Hepatocyte (in vitro differentiated cells): ENCODE measurements at regions not wholly inside any gene's neighbourhood (a gene's known extent, or its start where the extent isn't known, plus 50 kb on each side); places are given as distances from the start of the nearest gene placed in this dataset.

Experiments used
- DNase-seq: peaks from one replicate; pipeline ENCODE4 v3.0.0-alpha.2; 2016; ENCODE audit warnings: low spot score
- H2AFZ ChIP-seq: fragments of 200-600 bp; sonication (generic); 2 replicates; pipeline ENCODE4 v1.6.0; 2016; ENCODE audit warnings: antibody characterized with exemption, mild to moderate bottlenecking
- H3K27ac ChIP-seq: fragments of 200-600 bp; sonication (generic); 2 replicates; pipeline ENCODE4 v1.5.1; 2016; ENCODE audit warnings: mild to moderate bottlenecking
- H3K27me3 ChIP-seq: fragments of 200-600 bp; sonication (generic); 2 replicates; pipeline ENCODE4 v1.6.1; 2016
- H3K36me3 ChIP-seq: fragments of 200-600 bp; sonication (generic); replicated peaks from 2 replicates; pipeline ENCODE4 v1.5.1; 2016; ENCODE audit warnings: low read depth; ENCODE audit not compliant: insufficient read depth
- H3K4me1 ChIP-seq: fragments of 200-600 bp; sonication (generic); 2 replicates; pipeline ENCODE4 v1.5.1; 2016; ENCODE audit warnings: mild to moderate bottlenecking, moderate library complexity; ENCODE audit not compliant: insufficient read depth
- H3K4me2 ChIP-seq: fragments of 200-600 bp; sonication (generic); 2 replicates; pipeline ENCODE4 v1.6.0; 2016
- H3K4me3 ChIP-seq: fragments of 200-600 bp; sonication (generic); 2 replicates; pipeline ENCODE4 v1.5.1; 2016; ENCODE audit warnings: mild to moderate bottlenecking
- H3K79me2 ChIP-seq: fragments of 200-600 bp; sonication (generic); 2 replicates; pipeline ENCODE4 v1.6.0; 2017; ENCODE audit warnings: mild to moderate bottlenecking
- H3K9me2 ChIP-seq: fragments of 200-600 bp; sonication (generic); replicated peaks from 2 replicates; pipeline ENCODE4 v1.6.0; 2017; ENCODE audit warnings: mild to moderate bottlenecking; ENCODE audit not compliant: insufficient read depth
- H3K9me3 ChIP-seq: fragments of 200-600 bp; sonication (generic); 2 replicates; pipeline ENCODE4 v1.5.1; 2016; ENCODE audit warnings: low read depth, mild to moderate bottlenecking
- H4K20me1 ChIP-seq: fragments of 200-600 bp; sonication (generic); 2 replicates; pipeline ENCODE4 v1.6.0; 2016; ENCODE audit warnings: mild to moderate bottlenecking; ENCODE audit not compliant: insufficient read depth, poor library complexity, severe bottlenecking
- CTCF ChIP-seq: fragments of 200-600 bp; sonication (generic); IDR thresholded peaks from 2 replicates; pipeline ENCODE4 v1.5.1; 2016; ENCODE audit warnings: antibody characterized with exemption, mild to moderate bottlenecking; ENCODE audit not compliant: poor library complexity
- EZH2 ChIP-seq: fragments of 200-600 bp; sonication (generic); IDR thresholded peaks from 2 replicates; pipeline ENCODE4 v1.6.1; 2016; ENCODE audit warnings: antibody characterized with exemption, mild to moderate bottlenecking, borderline replicate concordance
- EZH2phosphoT487 ChIP-seq: fragments of 200-600 bp; sonication (generic); IDR thresholded peaks from one replicate; pipeline ENCODE4 v1.6.1; 2018; ENCODE audit warnings: antibody characterized with exemption, mild to moderate bottlenecking, low read depth, moderate library complexity; ENCODE audit not compliant: unreplicated experiment, severe bottlenecking
- WGBS: methylation state at CpG from one replicate; pipeline ENCODE4 v1.1.6; 2016; ENCODE audit warnings: low lambda C conversion rate; ENCODE audit errors: missing lambda C conversion rate; 5-methylcytosine and 5-hydroxymethylcytosine counted together

GRCh38 chr5:66241136-66241825, 97.2 kb downstream of the SREK1 start:
- no peak overlapping the region for H3K4me2 ChIP-seq
- TF ChIP-seq CTCF (no peak), EZH2 (no peak), EZH2phosphoT487 (no peak)
- H3K4me3 ChIP-seq = no peak overlapping the region
- H3K27ac ChIP-seq = no peak overlapping the region
- no peaks in the 10 kb centered on the region for H3K79me2 ChIP-seq
- no peaks in the 10 kb centered on the region for H4K20me1 ChIP-seq
- H2AFZ ChIP-seq = no peak overlapping the region
- no peaks in the 10 kb centered on the region for H3K9me3 ChIP-seq
- H3K27me3 ChIP-seq = no peaks in the 10 kb centered on the region
- no peaks in the 10 kb centered on the region for H3K36me3 ChIP-seq
- WGBS = 89% methylated on average over 12 of the region's 12 CpGs
- no peaks in the 10 kb centered on the region for H3K9me2 ChIP-seq
- H3K4me1 ChIP-seq = no peaks in the 10 kb centered on the region
- DNase-seq = no peak

GRCh38 chr5:66242050-66242715, 98.1 kb downstream of the SREK1 start:
- WGBS = 88% methylated on average over 5 of the region's 5 CpGs
- H3K79me2 ChIP-seq = no peaks in the 10 kb centered on the region
- H3K4me1 ChIP-seq = no peaks in the 10 kb centered on the region
- DNase-seq = no peak
- H3K9me2 ChIP-seq = no peaks in the 10 kb centered on the region
- H4K20me1 ChIP-seq = no peaks in the 10 kb centered on the region
- no peak overlapping the region for H2AFZ ChIP-seq
- TF ChIP-seq EZH2phosphoT487 = no peak
- TF ChIP-seq CTCF = no peak
- TF ChIP-seq EZH2 = no peak
- no peaks in the 10 kb centered on the region for H3K9me3 ChIP-seq
- no peak overlapping the region for H3K4me3 ChIP-seq
- H3K27me3 ChIP-seq = no peaks in the 10 kb centered on the region
- no peak overlapping the region for H3K4me2 ChIP-seq
- H3K36me3 ChIP-seq = no peaks in the 10 kb centered on the region
- H3K27ac ChIP-seq = no peak overlapping the region

GRCh38 chr5:66246608-66247007, 102.5 kb downstream of the SREK1 start:
- Histone ChIP-seq H4K20me1 (no peaks in the 10 kb centered on the region), H3K9me2 (no peaks in the 10 kb centered on the region), H3K4me2 (no peak overlapping the region), H3K9me3 (no peaks in the 10 kb centered on the region), H3K36me3 (no peaks in the 10 kb centered on the region), H2AFZ (no peak overlapping the region), H3K4me3 (no peak overlapping the region), H3K79me2 (no peaks in the 10 kb centered on the region), H3K27ac (no peak overlapping the region), H3K4me1 (no peaks in the 10 kb centered on the region), H3K27me3 (no peaks in the 10 kb centered on the region)
- DNase-seq = no peak
- TF ChIP-seq CTCF (no peak), EZH2 (no peak), EZH2phosphoT487 (no peak)
- 72% methylated on average over 6 of the region's 6 CpGs for WGBS
